K562 (cell line): ENCODE measurements at regions not wholly inside any gene's neighbourhood (a gene's known extent, or its start where the extent isn't known, plus 50 kb on each side); places are given as distances from the start of the nearest gene placed in this dataset.
A peak's percentile ranks its signal among the peaks of the same experiment; 100 is the strongest.

ENCODE experiments used
- BCL6 ChIP-seq: fragments of 250-450 bp; sonication (Bioruptor Pico); IDR thresholded peaks from 2 replicates; pipeline ENCODE4 v1.4.0; 2020
- CBFA2T2 ChIP-seq: fragments of 450-650 bp; conservative IDR thresholded peaks from 2 replicates; pipeline ENCODE4 v1.6.1; 2017; ENCODE audit warnings: mild to moderate bottlenecking
- CCNT2 ChIP-seq: IDR thresholded peaks from 2 replicates; pipeline ENCODE4 v1.6.1; 2011; ENCODE audit warnings: borderline replicate concordance, low read depth, mild to moderate bottlenecking, moderate library complexity, mixed read lengths, low read length; ENCODE audit not compliant: insufficient read length; ENCODE audit errors: extremely low read depth
- ELF4 ChIP-seq: fragments of 450-650 bp; formaldehyde crosslinking; IDR thresholded peaks from 2 replicates; pipeline ENCODE4 v1.4.0; 2022; ENCODE audit warnings: missing genetic modification characterization
- FIP1L1 ChIP-seq: fragments of 200-400 bp; formaldehyde crosslinking; IDR thresholded peaks from 2 replicates; pipeline ENCODE4 v1.6.1; 2018; ENCODE audit warnings: mild to moderate bottlenecking, low read depth, low read length; ENCODE audit not compliant: poor library complexity, severe bottlenecking
- HEY1 ChIP-seq: fragments of 250-450 bp; sonication (Bioruptor Pico); IDR thresholded peaks from 2 replicates; pipeline ENCODE4 v1.5.0; 2020; ENCODE audit warnings: mild to moderate bottlenecking, moderate library complexity, borderline replicate concordance
- JUNB ChIP-seq: fragments of 450-650 bp; formaldehyde crosslinking; conservative IDR thresholded peaks from 2 replicates; pipeline ENCODE4 v1.4.0; 2020; ENCODE audit warnings: mild to moderate bottlenecking
- KDM4B ChIP-seq, 2 experiments: fragments of 450-650 bp in 1 of 2; sonication (generic) in 1 of 2; IDR thresholded peaks; 2 replicates each; pipeline ENCODE4 v1.6.1; 2016 to 2017; ENCODE audit warnings: borderline replicate concordance in 2 of 2, antibody characterized with exemption in 1 of 2, low read depth in 1 of 2, mild to moderate bottlenecking in 1 of 2
- MAFK ChIP-seq: IDR thresholded peaks from 2 replicates; pipeline ENCODE4 v1.6.1; 2011; ENCODE audit warnings: low read length, improper control_type of control experiment
- MBD2 ChIP-seq: sonication (generic); IDR thresholded peaks from 2 replicates; pipeline ENCODE4 v1.6.1; 2016; ENCODE audit warnings: low read depth, borderline replicate concordance
- SRSF3 ChIP-seq: fragments of 200-400 bp; formaldehyde crosslinking; IDR thresholded peaks from 2 replicates; pipeline ENCODE4 v1.6.1; 2016; ENCODE audit warnings: mild to moderate bottlenecking, low read length, moderate library complexity; ENCODE audit not compliant: insufficient read depth
- TAF15 ChIP-seq: fragments of 200-400 bp; formaldehyde crosslinking; IDR thresholded peaks from 2 replicates; pipeline ENCODE4 v1.6.1; 2017; ENCODE audit warnings: mild to moderate bottlenecking, low read depth, low read length, moderate library complexity
- ZKSCAN3 ChIP-seq: fragments of 250-450 bp; sonication (Bioruptor Pico); IDR thresholded peaks from 2 replicates; pipeline ENCODE4 v1.4.0; 2020
- ZNF263 ChIP-seq: sonication (generic); formaldehyde crosslinking; IDR thresholded peaks from 2 replicates; pipeline ENCODE4 v1.8.0; 2022; ENCODE audit warnings: mild to moderate bottlenecking, missing genetic modification reagents, borderline replicate concordance
- ZNF584 ChIP-seq: fragments of 200-800 bp; sonication (Bioruptor generic); IDR thresholded peaks from 2 replicates; pipeline ENCODE4 v1.6.1; 2016; ENCODE audit warnings: low read depth, mild to moderate bottlenecking, missing genetic modification characterization, missing compliant biosample characterization
- ZSCAN29 ChIP-seq: fragments of 450-650 bp; IDR thresholded peaks from 2 replicates; pipeline ENCODE4 v1.6.1; 2017
- TF ChIP-seq, protein P1 (sequence below): fragments of 450-650 bp; conservative IDR thresholded peaks from 2 replicates; pipeline ENCODE4 v1.6.1; 2016; ENCODE audit warnings: missing genetic modification characterization, low read depth, mild to moderate bottlenecking, control low read depth, missing compliant biosample characterization
- TF ChIP-seq, protein P2 (sequence below): IDR thresholded peaks from 2 replicates; pipeline ENCODE4 v1.6.1; 2014; ENCODE audit warnings: antibody characterized with exemption
- TF ChIP-seq, protein P3 (sequence below): IDR thresholded peaks from 3 replicates; pipeline ENCODE4 v1.6.1; 2011; ENCODE audit warnings: borderline replicate concordance, mild to moderate bottlenecking, moderate library complexity; ENCODE audit not compliant: insufficient read length; ENCODE audit errors: extremely low read depth
- TF ChIP-seq, protein P4 (sequence below): sonication (generic); formaldehyde crosslinking; IDR thresholded peaks from 2 replicates; pipeline ENCODE4 v1.8.1; 2022; ENCODE audit warnings: missing genetic modification reagents

DNA sequence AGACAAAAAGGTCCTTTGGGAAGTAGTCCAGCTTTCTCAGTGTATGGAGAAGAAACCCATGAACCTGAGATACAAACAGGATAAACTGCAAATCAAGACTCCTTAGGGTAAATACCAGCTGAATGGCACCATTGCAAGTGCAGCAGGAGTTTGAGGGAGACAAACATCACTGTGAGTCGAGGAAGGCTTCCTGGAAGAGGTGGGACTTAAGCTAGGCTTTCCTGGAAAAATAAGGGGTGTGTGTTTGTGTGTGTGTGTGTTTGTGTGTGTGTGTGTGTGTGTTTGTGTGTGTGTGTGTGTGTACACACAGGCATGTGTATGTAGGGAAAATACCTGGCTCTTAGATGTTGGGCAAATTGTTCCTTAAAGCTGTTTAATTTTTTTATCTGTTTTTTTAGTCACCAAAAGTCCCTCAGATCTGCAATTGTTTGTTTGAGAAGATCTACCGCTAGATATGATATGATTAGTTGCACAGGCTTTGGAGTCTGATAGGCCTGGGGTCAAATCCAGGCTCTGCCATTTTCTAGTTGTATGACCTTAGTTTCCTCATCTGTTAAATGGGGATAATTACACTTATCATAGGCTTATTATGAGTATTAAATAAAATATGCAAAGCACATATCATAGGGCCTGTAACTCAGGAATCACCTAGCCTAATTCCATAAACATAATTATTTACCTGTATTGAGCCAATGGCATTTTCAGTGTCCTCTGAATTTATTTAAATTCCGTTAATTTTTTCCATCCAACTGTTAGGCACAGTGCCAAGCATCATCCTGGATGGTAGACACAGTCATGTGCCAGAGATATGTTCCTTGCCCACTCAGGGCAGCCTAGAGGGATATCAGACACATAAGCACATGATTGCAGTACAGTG, 85.6 kb upstream of the EED start (continued):
- TF ChIP-seq, protein P1, sequence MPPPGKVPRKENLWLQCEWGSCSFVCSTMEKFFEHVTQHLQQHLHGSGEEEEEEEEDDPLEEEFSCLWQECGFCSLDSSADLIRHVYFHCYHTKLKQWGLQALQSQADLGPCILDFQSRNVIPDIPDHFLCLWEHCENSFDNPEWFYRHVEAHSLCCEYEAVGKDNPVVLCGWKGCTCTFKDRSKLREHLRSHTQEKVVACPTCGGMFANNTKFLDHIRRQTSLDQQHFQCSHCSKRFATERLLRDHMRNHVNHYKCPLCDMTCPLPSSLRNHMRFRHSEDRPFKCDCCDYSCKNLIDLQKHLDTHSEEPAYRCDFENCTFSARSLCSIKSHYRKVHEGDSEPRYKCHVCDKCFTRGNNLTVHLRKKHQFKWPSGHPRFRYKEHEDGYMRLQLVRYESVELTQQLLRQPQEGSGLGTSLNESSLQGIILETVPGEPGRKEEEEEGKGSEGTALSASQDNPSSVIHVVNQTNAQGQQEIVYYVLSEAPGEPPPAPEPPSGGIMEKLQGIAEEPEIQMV: no peak
- TF ChIP-seq ZSCAN29: no peak
- no peak for TF ChIP-seq TAF15
- TF ChIP-seq CCNT2: no peak
- no peak for TF ChIP-seq MAFK
- no peak for TF ChIP-seq FIP1L1
- no peak for TF ChIP-seq JUNB
- TF ChIP-seq CBFA2T2: 0 out of 2 replicates have a peak, but pooled peaks have one; percentile 20
- 0 out of 2 replicates have a peak, but pooled peaks have one; percentile 58 for TF ChIP-seq ELF4 (CRISPR knock-in tag)
- TF ChIP-seq ZNF263 (CRISPR knock-in tag): no peak
- no peak; a peak in 1 of 4 replicates for TF ChIP-seq KDM4B (IDR thresholded peaks at IDR 0.05; ENCODE audit: borderline replicate concordance in 2 of 2, low read depth in 1 of 2)
- no peak for TF ChIP-seq SRSF3
- TF ChIP-seq, protein P2, sequence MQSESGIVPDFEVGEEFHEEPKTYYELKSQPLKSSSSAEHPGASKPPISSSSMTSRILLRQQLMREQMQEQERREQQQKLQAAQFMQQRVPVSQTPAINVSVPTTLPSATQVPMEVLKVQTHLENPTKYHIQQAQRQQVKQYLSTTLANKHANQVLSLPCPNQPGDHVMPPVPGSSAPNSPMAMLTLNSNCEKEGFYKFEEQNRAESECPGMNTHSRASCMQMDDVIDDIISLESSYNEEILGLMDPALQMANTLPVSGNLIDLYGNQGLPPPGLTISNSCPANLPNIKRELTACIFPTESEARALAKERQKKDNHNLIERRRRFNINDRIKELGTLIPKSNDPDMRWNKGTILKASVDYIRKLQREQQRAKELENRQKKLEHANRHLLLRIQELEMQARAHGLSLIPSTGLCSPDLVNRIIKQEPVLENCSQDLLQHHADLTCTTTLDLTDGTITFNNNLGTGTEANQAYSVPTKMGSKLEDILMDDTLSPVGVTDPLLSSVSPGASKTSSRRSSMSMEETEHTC: no peak
- TF ChIP-seq ZKSCAN3 (CRISPR knock-in tag): no peak
- TF ChIP-seq, protein P3, sequence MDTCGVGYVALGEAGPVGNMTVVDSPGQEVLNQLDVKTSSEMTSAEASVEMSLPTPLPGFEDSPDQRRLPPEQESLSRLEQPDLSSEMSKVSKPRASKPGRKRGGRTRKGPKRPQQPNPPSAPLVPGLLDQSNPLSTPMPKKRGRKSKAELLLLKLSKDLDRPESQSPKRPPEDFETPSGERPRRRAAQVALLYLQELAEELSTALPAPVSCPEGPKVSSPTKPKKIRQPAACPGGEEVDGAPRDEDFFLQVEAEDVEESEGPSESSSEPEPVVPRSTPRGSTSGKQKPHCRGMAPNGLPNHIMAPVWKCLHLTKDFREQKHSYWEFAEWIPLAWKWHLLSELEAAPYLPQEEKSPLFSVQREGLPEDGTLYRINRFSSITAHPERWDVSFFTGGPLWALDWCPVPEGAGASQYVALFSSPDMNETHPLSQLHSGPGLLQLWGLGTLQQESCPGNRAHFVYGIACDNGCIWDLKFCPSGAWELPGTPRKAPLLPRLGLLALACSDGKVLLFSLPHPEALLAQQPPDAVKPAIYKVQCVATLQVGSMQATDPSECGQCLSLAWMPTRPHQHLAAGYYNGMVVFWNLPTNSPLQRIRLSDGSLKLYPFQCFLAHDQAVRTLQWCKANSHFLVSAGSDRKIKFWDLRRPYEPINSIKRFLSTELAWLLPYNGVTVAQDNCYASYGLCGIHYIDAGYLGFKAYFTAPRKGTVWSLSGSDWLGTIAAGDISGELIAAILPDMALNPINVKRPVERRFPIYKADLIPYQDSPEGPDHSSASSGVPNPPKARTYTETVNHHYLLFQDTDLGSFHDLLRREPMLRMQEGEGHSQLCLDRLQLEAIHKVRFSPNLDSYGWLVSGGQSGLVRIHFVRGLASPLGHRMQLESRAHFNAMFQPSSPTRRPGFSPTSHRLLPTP: no peak
- TF ChIP-seq, protein P4, sequence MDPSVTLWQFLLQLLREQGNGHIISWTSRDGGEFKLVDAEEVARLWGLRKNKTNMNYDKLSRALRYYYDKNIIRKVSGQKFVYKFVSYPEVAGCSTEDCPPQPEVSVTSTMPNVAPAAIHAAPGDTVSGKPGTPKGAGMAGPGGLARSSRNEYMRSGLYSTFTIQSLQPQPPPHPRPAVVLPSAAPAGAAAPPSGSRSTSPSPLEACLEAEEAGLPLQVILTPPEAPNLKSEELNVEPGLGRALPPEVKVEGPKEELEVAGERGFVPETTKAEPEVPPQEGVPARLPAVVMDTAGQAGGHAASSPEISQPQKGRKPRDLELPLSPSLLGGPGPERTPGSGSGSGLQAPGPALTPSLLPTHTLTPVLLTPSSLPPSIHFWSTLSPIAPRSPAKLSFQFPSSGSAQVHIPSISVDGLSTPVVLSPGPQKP (CRISPR knock-in tag): no peak
- no peak for TF ChIP-seq HEY1
- TF ChIP-seq MBD2: no peak
- no peak for TF ChIP-seq BCL6
- TF ChIP-seq ZNF584: no peak
